Chondrocyte (in vitro differentiated cells): ENCODE measurements at regions not wholly inside any gene's neighbourhood (a gene's known extent, or its start where the extent isn't known, plus 50 kb on each side); places are given as distances from the start of the nearest gene placed in this dataset.
"Not testable (repeated sequence)": the region's sequence is repeated elsewhere in the genome, so short reads cannot be mapped to it uniquely, and the experiment has no call there.

Experiments
- DNase-seq: peaks from one replicate; pipeline ENCODE4 v3.0.0; 2021; ENCODE audit warnings: mixed read lengths, low spot score
- H3K27ac Mint-ChIP-seq: one replicate; pipeline ENCODE4 v1.8.0; 2021; ENCODE audit warnings: mild to moderate bottlenecking, moderate library complexity, mixed read lengths; ENCODE audit not compliant: unreplicated experiment
- H3K27me3 Mint-ChIP-seq: 2 replicates; pipeline ENCODE4 v1.8.0; 2021; ENCODE audit warnings: low read depth, mixed read lengths
- H3K36me3 Mint-ChIP-seq: 2 replicates; pipeline ENCODE4 v1.8.0; 2021; ENCODE audit warnings: low read depth, mixed read lengths
- H3K4me1 Mint-ChIP-seq: 2 replicates; pipeline ENCODE4 v1.8.0; 2021; ENCODE audit warnings: low read depth, mild to moderate bottlenecking, mixed read lengths
- H3K4me3 Mint-ChIP-seq: one replicate; pipeline ENCODE4 v1.8.0; 2021; ENCODE audit warnings: mild to moderate bottlenecking, moderate library complexity, mixed read lengths; ENCODE audit not compliant: unreplicated experiment
- H3K9me3 Mint-ChIP-seq: 2 replicates; pipeline ENCODE4 v1.8.0; 2021; ENCODE audit warnings: low read depth, mixed read lengths
- TF ChIP-seq, protein P1 (sequence below): fragments of 200-600 bp; sonication (generic); IDR thresholded peaks from 2 replicates; pipeline ENCODE4 v1.5.0; 2021; ENCODE audit warnings: antibody characterized with exemption, mild to moderate bottlenecking, moderate library complexity

DNA sequence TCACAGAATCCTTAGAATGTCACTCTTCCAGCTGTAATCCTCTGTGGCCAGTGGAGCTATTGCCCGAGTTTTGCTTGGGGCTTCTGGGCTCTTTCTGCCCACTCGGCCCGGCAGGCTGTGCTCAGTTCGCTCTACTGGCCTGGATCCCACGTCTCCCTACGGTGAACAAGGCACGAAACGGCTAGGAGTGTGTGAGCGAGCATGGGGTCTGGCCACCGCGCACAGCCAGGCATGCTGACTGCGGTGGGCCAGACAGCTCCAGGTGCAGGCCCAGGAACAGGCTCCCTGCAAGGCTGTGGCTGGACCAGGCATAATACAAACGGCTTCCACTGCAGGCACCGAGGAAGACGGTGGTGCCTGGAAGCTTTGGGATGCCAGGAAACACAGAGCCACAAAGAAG is 2035.5 kb upstream of the ACO1 start:
- Mint-ChIP-seq H3K36me3 (no peaks in the 10 kb centered on the region), H3K9me3 (peaks cover 3% of the 10 kb centered on the region), H3K27me3 (no peaks in the 10 kb centered on the region), H3K27ac (no peak overlapping the region), H3K4me3 (no peak overlapping the region), H3K4me1 (no peaks in the 10 kb centered on the region)
- TF ChIP-seq, protein P1, sequence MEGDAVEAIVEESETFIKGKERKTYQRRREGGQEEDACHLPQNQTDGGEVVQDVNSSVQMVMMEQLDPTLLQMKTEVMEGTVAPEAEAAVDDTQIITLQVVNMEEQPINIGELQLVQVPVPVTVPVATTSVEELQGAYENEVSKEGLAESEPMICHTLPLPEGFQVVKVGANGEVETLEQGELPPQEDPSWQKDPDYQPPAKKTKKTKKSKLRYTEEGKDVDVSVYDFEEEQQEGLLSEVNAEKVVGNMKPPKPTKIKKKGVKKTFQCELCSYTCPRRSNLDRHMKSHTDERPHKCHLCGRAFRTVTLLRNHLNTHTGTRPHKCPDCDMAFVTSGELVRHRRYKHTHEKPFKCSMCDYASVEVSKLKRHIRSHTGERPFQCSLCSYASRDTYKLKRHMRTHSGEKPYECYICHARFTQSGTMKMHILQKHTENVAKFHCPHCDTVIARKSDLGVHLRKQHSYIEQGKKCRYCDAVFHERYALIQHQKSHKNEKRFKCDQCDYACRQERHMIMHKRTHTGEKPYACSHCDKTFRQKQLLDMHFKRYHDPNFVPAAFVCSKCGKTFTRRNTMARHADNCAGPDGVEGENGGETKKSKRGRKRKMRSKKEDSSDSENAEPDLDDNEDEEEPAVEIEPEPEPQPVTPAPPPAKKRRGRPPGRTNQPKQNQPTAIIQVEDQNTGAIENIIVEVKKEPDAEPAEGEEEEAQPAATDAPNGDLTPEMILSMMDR, result no peak
- peak; percentile 52 for DNase-seq

DNA sequence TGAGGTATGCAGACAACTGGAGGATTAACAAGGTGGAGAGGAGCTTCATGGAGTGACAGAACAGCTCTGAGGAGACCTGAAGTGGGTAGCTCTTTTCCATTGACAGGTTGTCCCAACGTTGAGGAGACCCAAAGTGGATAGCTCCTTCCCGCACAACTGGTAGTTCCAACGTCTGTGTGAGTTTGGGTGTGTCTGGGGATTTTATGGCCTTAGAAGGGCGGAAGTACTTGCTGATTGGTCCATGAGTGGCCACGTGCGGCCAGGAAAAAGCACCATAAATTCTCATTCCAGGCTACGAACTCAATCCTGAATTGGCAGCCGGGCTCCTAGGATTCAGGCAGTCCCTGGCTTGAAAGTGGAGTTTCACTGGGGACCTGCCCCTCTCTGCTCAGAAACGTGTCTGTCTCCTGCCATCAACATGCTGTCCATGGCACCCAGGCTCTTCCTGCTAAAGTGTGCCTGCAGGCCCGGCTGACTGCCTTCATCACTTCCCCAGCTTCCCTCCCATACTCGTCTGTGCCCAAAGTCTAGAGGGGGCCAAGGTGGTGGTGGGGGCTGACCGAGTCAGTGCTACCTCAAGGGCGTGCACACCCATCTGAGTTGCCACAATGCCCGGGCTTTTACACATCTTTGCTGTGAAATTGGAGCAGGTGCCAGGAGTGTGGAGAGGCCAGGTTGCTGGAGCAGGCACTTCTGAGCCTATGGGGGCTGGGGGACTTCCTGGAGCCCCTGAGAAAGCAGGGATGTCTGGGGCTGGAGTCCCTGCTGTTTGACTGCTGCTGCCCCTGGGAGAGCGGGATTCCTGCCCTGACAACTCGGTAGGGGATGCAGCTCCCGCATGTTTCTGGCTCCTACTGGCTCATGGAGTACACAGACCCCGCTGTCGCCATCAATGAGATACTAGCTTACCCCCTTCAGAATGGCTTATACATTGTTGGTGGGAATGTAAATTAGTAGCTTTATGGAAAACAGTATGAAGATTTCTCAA is 2034.6 kb upstream of the ACO1 start:
- peak; percentile 68 for DNase-seq
- Mint-ChIP-seq H3K27me3 (no peaks in the 10 kb centered on the region), H3K4me1 (no peaks in the 10 kb centered on the region), H3K9me3 (peaks cover 3% of the 10 kb centered on the region), H3K4me3 (no peak overlapping the region), H3K27ac (no peak overlapping the region), H3K36me3 (no peaks in the 10 kb centered on the region)
- TF ChIP-seq, protein P1, result no peak

DNA sequence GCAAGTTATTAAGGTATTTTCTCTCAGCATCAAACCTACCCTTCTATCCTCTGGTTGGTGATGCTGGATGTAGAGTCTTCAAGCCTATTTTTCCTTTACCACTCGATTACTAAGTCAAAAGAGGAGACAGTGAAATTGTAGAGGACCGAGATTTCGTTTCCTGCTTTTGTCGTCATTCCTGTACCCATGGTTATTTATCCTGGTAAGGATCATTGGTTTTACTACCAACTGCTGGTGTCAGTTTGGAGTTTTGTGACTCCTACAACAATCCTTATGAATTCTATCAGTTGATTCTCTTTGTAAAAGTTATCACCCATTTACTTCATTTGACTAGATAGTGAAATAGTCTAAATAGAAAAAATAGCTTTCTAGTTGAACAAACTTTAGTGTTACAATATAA is 2028.2 kb upstream of the ACO1 start:
- Mint-ChIP-seq H3K4me3 (no peak overlapping the region), H3K9me3 (no peaks in the 10 kb centered on the region), H3K4me1 (no peaks in the 10 kb centered on the region), H3K36me3 (no peaks in the 10 kb centered on the region), H3K27ac (no peak overlapping the region), H3K27me3 (no peaks in the 10 kb centered on the region)
- DNase-seq, result no peak
- TF ChIP-seq, protein P1, result no peak

DNA sequence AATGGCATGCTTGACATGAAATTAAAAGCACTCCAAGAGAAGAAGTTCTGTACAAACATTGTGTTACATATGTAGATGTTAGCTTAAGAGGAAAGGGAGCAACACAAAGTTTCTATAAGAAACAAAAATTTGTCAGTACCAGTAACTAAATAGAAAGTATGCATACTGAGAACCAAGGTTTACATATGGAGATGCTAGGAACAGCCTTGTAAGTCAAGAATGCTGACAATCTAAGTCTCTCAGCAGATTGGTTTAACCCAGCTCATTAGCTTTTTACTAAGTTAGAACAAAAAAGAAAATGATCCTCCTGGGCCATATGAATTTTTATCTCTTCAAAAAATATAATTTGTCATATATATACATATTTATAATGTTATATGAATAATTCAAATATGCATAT is 2022.1 kb upstream of the ACO1 start:
- Mint-ChIP-seq H3K36me3 (no peaks in the 10 kb centered on the region), H3K4me1 (no peaks in the 10 kb centered on the region), H3K27me3 (no peaks in the 10 kb centered on the region), H3K9me3 (no peaks in the 10 kb centered on the region), H3K4me3 (no peak overlapping the region), H3K27ac (no peak overlapping the region)
- TF ChIP-seq, protein P1, result no peak
- no peak for DNase-seq

DNA sequence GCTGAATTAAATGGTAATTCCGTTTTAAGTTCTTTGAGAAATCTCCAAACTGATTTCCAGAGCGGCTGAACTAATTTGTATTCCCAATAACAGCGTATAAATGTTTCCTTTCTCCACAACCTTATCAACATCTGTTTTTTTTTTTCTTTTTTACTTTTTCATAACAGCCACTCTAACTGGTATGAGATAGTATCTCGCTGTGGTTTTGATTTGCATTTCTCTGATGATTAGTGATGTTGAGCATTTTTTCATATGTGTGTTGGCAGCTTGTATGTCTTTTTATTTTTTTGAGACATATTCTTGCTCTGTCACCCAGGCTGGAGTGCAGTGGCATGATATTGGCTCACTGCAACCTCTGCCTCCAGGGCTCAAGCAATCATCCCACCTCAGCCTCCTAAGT is 2018.3 kb upstream of the ACO1 start:
- H3K27ac Mint-ChIP-seq, DNase-seq, H3K4me3 Mint-ChIP-seq, H3K4me1 Mint-ChIP-seq, H3K27me3 Mint-ChIP-seq, H3K36me3 Mint-ChIP-seq, H3K9me3 Mint-ChIP-seq: not testable (repeated sequence)

DNA sequence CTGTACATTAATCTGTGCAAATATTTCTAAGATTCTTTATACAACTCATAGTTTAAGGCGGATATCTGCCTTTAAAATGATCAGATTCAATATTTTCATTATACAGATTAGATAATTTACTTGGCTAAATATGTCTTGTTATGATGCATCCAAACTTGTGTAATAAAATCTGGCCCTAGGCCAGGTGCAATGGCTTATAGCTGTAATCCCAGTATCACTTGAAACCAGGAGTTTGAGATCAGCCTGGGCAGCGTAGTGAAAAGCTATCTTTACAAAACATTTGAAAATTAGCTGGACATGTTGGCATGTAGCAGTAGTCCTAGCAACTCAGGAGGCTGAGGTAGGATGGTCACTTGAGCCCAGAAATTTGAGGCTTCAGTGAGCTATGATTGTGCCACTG is 2002.2 kb upstream of the ACO1 start:
- H3K9me3 Mint-ChIP-seq, result no peaks in the 10 kb centered on the region

More for the DNA sequence above, 2002.2 kb upstream of the ACO1 start:
- Mint-ChIP-seq H3K36me3 (no peaks in the 10 kb centered on the region), H3K4me3 (no peak overlapping the region), H3K4me1 (no peaks in the 10 kb centered on the region), H3K27ac (no peak overlapping the region), H3K27me3 (peaks cover 2% of the 10 kb centered on the region)
- DNase-seq, result no peak
- TF ChIP-seq, protein P1, result no peak
